ENCODE measurements at regions not wholly inside any gene's neighbourhood (a gene's known extent, or its start where the extent isn't known, plus 50 kb on each side); places are given as distances from the start of the nearest gene placed in this dataset.

GRCh38 chr18:59769129-59769865 lies 72.1 kb upstream of the CCBE1 start:
- Histone ChIP-seq H3K9me3 (peaks cover 7% of the 10 kb centered on the region; the same call in 1 of the 2 replicates), H3K4me3 (no peak overlapping the region), H3K36me3 (no peaks in the 10 kb centered on the region), H3K27me3 (no peaks in the 10 kb centered on the region)
- no peak for DNase-seq

- peaks cover 7% of the 10 kb centered on the region; the same call in 1 of the 2 replicates for H3K9me3 ChIP-seq
- H3K27me3 ChIP-seq: no peaks in the 10 kb centered on the region
- no peak overlapping the region for H3K4me3 ChIP-seq
- no peaks in the 10 kb centered on the region for H3K36me3 ChIP-seq
- DNase-seq: no peak
Observed at GRCh38 chr18:59768409-59768808, 71.2 kb upstream of the CCBE1 start.

GRCh38 chr18:59767732-59768131 lies 70.5 kb upstream of the CCBE1 start:
- H3K4me3 ChIP-seq: no peak overlapping the region
- H3K36me3 ChIP-seq: no peaks in the 10 kb centered on the region
- peaks cover 7% of the 10 kb centered on the region; the same call in 1 of the 2 replicates for H3K9me3 ChIP-seq
- H3K27me3 ChIP-seq: no peaks in the 10 kb centered on the region
- no peak for DNase-seq

GRCh38 chr18:59765343-59765742 lies 68.1 kb upstream of the CCBE1 start:
- no peak overlapping the region for H3K4me3 ChIP-seq
- no peaks in the 10 kb centered on the region for H3K36me3 ChIP-seq
- H3K27me3 ChIP-seq: no peaks in the 10 kb centered on the region
- no peak for DNase-seq
- peaks cover 7% of the 10 kb centered on the region; the same call in 1 of the 2 replicates for H3K9me3 ChIP-seq

- no peak overlapping the region for H3K4me3 ChIP-seq
- H3K27me3 ChIP-seq: no peaks in the 10 kb centered on the region
- peaks cover 7% of the 10 kb centered on the region; the same call in 1 of the 2 replicates for H3K9me3 ChIP-seq
- no peaks in the 10 kb centered on the region for H3K36me3 ChIP-seq
- DNase-seq: peak; percentile 25
Observed at GRCh38 chr18:59764281-59764680, 67.1 kb upstream of the CCBE1 start.

- no peaks in the 10 kb centered on the region for H3K27me3 ChIP-seq
- H3K4me3 ChIP-seq: no peak overlapping the region
- peak; percentile 70 for DNase-seq
- H3K9me3 ChIP-seq: peaks cover 7% of the 10 kb centered on the region; the same call in 1 of the 2 replicates
- H3K36me3 ChIP-seq: no peaks in the 10 kb centered on the region
Observed at GRCh38 chr18:59763541-59764136, 66.4 kb upstream of the CCBE1 start.

- no peak overlapping the region for H3K4me3 ChIP-seq
- no peaks in the 10 kb centered on the region for H3K27me3 ChIP-seq
- no peak for DNase-seq
- H3K9me3 ChIP-seq: no peaks in the 10 kb centered on the region
- no peaks in the 10 kb centered on the region for H3K36me3 ChIP-seq
Observed at GRCh38 chr18:59760619-59761600, 63.7 kb upstream of the CCBE1 start.

- H3K4me3 ChIP-seq: no peak overlapping the region
- no peak for DNase-seq
- H3K36me3 ChIP-seq: no peaks in the 10 kb centered on the region
- no peaks in the 10 kb centered on the region for H3K27me3 ChIP-seq
- no peaks in the 10 kb centered on the region for H3K9me3 ChIP-seq
Observed at GRCh38 chr18:59760212-59760611, 63.0 kb upstream of the CCBE1 start.

- Histone ChIP-seq H3K36me3 (no peaks in the 10 kb centered on the region), H3K9me3 (no peaks in the 10 kb centered on the region), H3K4me3 (no peak overlapping the region), H3K27me3 (no peaks in the 10 kb centered on the region)
- DNase-seq: no peak
Observed at GRCh38 chr18:59758837-59759236, 61.6 kb upstream of the CCBE1 start.

- Histone ChIP-seq H3K9me3 (no peaks in the 10 kb centered on the region), H3K27me3 (no peaks in the 10 kb centered on the region), H3K4me3 (no peak overlapping the region), H3K36me3 (no peaks in the 10 kb centered on the region)
- DNase-seq: no peak
Observed at GRCh38 chr18:59758106-59758505, 60.9 kb upstream of the CCBE1 start.

- Histone ChIP-seq H3K4me3 (no peak overlapping the region), H3K9me3 (no peaks in the 10 kb centered on the region; the same call in 1 of the 2 replicates), H3K27me3 (no peaks in the 10 kb centered on the region), H3K36me3 (no peaks in the 10 kb centered on the region)
- DNase-seq: no peak
Observed at GRCh38 chr18:59752666-59753065, 55.4 kb upstream of the CCBE1 start.

GRCh38 chr18:59751186-59751585 lies 54.0 kb upstream of the CCBE1 start:
- DNase-seq: no peak
- Histone ChIP-seq H3K36me3 (no peaks in the 10 kb centered on the region; the same call in none of the 2 replicates), H3K27me3 (no peaks in the 10 kb centered on the region), H3K9me3 (peaks cover 9% of the 10 kb centered on the region), H3K4me3 (no peak overlapping the region)

- Histone ChIP-seq H3K9me3 (peaks cover 9% of the 10 kb centered on the region), H3K4me3 (no peak overlapping the region), H3K27me3 (no peaks in the 10 kb centered on the region), H3K36me3 (no peaks in the 10 kb centered on the region; the same call in none of the 2 replicates)
- DNase-seq: no peak
Observed at GRCh38 chr18:59748628-59749360, 51.6 kb upstream of the CCBE1 start.
